Mesothelial cell of epicardium (in vitro differentiated cells): ENCODE measurements at regions not wholly inside any gene's neighbourhood (a gene's known extent, or its start where the extent isn't known, plus 50 kb on each side); places are given as distances from the start of the nearest gene placed in this dataset.

Experiments used
- DNase-seq, 2 experiments: peaks; one replicate each; pipeline ENCODE4 v3.0.0; 2021; ENCODE audit warnings: low spot score in 2 of 2; ENCODE audit not compliant: unreplicated experiment in 2 of 2
- H3K27ac Mint-ChIP-seq: 2 replicates; pipeline ENCODE4 v1.8.0; 2021; ENCODE audit warnings: mixed read lengths
- H3K27me3 Mint-ChIP-seq: 2 replicates; pipeline ENCODE4 v1.8.0; 2021; ENCODE audit warnings: low read depth, mixed read lengths
- H3K36me3 Mint-ChIP-seq: 2 replicates; pipeline ENCODE4 v1.8.0; 2021; ENCODE audit warnings: mixed read lengths
- H3K4me1 Mint-ChIP-seq: 2 replicates; pipeline ENCODE4 v1.8.0; 2021; ENCODE audit warnings: mixed read lengths
- H3K4me3 Mint-ChIP-seq: 2 replicates; pipeline ENCODE4 v1.8.0; 2021; ENCODE audit warnings: mild to moderate bottlenecking, moderate library complexity, mixed read lengths
- H3K9me3 Mint-ChIP-seq: 2 replicates; pipeline ENCODE4 v1.8.0; 2021; ENCODE audit warnings: mixed read lengths
- TF ChIP-seq, protein P1 (sequence below): fragments of 200-600 bp; sonication (generic); IDR thresholded peaks from one replicate; pipeline ENCODE4 v1.5.0; 2021; ENCODE audit warnings: antibody characterized with exemption; ENCODE audit not compliant: unreplicated experiment

DNA sequence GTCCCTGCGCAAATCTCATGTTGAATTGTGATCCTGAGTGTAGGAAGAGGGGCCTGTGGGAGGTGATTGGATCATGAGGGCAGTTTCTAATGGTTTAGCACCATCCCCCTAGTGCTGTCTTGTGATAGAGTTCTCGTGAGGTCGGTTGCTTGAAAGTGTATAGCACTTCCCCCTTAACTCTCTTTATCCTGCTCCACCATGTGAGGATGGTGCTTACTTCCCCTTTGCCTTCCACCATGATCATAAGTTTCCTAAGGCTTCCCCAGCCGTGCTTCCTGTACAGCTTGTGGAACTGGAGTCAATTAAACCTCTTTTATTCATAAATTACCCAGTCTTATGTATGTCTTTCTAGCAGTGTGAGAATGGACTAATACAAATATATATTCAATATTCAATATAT is 303.7 kb upstream of the SEL1L start:
- H3K4me3 Mint-ChIP-seq = no peak overlapping the region
- H3K27me3 Mint-ChIP-seq = no peaks in the 10 kb centered on the region
- peaks cover 6% of the 10 kb centered on the region for H3K4me1 Mint-ChIP-seq
- H3K9me3 Mint-ChIP-seq = peaks cover 9% of the 10 kb centered on the region
- peaks cover 5% of the 10 kb centered on the region for H3K36me3 Mint-ChIP-seq
- H3K27ac Mint-ChIP-seq = no peak overlapping the region
- TF ChIP-seq, protein P1, sequence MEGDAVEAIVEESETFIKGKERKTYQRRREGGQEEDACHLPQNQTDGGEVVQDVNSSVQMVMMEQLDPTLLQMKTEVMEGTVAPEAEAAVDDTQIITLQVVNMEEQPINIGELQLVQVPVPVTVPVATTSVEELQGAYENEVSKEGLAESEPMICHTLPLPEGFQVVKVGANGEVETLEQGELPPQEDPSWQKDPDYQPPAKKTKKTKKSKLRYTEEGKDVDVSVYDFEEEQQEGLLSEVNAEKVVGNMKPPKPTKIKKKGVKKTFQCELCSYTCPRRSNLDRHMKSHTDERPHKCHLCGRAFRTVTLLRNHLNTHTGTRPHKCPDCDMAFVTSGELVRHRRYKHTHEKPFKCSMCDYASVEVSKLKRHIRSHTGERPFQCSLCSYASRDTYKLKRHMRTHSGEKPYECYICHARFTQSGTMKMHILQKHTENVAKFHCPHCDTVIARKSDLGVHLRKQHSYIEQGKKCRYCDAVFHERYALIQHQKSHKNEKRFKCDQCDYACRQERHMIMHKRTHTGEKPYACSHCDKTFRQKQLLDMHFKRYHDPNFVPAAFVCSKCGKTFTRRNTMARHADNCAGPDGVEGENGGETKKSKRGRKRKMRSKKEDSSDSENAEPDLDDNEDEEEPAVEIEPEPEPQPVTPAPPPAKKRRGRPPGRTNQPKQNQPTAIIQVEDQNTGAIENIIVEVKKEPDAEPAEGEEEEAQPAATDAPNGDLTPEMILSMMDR = no peak
- DNase-seq = no peak

DNA sequence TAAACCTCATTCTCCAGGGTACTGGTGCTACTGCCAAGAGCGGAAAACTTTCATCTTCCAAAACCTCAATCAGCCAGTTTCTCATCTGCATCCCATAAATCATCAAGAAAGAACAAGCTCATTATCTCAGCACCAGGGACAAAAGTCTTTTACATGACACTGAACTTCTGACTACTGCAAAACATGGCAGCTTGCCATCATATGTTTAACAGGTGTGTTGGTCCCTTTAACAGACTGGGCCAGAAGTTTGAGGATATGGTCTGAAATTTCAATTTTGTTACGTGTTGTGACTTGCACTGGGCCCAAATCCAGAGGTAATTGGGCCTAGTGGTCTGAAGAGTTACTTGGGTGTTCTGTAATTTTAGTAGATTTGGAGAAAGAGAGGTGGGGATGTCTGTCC is 305.4 kb upstream of the SEL1L start:
- peaks cover 6% of the 10 kb centered on the region for H3K4me1 Mint-ChIP-seq
- H3K27ac Mint-ChIP-seq = no peak overlapping the region
- DNase-seq = no peak
- peaks cover 5% of the 10 kb centered on the region for H3K36me3 Mint-ChIP-seq
- H3K27me3 Mint-ChIP-seq = no peaks in the 10 kb centered on the region
- H3K9me3 Mint-ChIP-seq = peaks cover 13% of the 10 kb centered on the region
- TF ChIP-seq, protein P1 = no peak
- H3K4me3 Mint-ChIP-seq = no peak overlapping the region

DNA sequence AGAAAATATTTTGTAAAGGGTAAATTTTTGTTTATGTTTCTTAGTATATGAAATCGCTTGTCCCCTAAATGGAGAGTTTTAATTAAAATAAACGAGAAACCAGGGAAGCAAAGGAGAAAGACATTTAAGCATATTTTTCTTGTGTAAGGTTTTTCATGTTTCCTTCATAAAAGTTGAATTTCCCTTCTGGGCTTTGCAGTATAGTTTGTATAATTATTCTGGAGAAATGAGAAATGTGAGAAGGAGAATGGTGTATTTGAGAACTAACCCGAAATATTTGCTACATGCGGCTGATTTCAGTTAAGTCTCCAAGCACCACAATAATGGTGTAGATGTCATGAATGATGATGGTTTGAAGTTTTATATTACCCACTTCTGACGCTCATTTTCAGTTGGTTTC is 307.7 kb upstream of the SEL1L start:
- H3K9me3 Mint-ChIP-seq = peaks cover 18% of the 10 kb centered on the region
- no peak overlapping the region for H3K27ac Mint-ChIP-seq
- TF ChIP-seq, protein P1 = no peak
- H3K4me1 Mint-ChIP-seq = peaks cover 6% of the 10 kb centered on the region
- no peak overlapping the region for H3K4me3 Mint-ChIP-seq
- no peaks in the 10 kb centered on the region for H3K36me3 Mint-ChIP-seq
- no peak for DNase-seq
- no peaks in the 10 kb centered on the region for H3K27me3 Mint-ChIP-seq

DNA sequence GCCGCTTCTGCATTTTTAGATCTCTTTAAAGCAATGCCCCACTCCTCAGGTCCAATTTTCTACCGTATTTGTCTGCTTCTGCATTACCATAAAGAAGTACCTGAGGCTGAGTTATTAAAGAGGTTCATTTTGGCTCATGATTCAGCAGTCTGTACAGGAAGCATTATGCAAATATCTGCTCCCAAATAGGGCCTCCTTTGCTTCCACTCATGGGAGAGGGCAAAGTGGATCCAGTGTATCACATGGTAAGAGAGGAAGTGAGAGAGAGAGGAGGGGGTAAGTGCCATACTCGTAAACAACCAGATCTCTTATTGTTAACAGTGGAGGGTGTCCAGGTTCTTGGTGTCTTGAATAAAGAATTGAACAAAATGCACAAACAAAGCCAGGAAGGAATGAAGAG is 316.1 kb upstream of the SEL1L start:
- Mint-ChIP-seq H3K4me1 (no peaks in the 10 kb centered on the region), H3K9me3 (peaks cover 47% of the 10 kb centered on the region), H3K36me3 (peaks cover 2% of the 10 kb centered on the region), H3K27me3 (no peaks in the 10 kb centered on the region), H3K27ac (no peak overlapping the region), H3K4me3 (no peak overlapping the region)
- TF ChIP-seq, protein P1 = no peak
- no peak for DNase-seq

DNA sequence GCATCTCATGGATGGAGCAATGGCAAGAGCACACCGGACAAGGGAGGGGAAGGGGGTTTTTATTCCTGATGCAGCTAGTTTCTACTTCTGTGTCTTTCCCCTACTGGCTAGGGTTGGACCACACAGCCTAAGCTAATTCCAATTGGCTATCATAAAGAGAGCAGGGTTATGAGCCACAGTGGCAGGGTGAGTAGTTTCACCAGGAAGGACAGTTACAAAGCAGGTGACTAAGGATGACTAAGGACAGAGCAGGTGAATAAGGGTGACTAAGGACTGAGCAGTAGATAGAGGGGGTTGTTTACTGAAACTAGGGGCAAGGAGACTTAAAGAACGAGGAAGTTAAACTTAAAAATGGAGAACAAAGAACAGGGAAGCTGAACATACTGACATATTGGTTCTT is 321.4 kb upstream of the SEL1L start:
- TF ChIP-seq, protein P1 = no peak
- no peaks in the 10 kb centered on the region for H3K27me3 Mint-ChIP-seq
- H3K9me3 Mint-ChIP-seq = peaks cover 48% of the 10 kb centered on the region
- H3K4me3 Mint-ChIP-seq = no peak overlapping the region
- peaks cover 7% of the 10 kb centered on the region for H3K36me3 Mint-ChIP-seq
- H3K4me1 Mint-ChIP-seq = no peaks in the 10 kb centered on the region
- DNase-seq = no peak
- no peak overlapping the region for H3K27ac Mint-ChIP-seq

DNA sequence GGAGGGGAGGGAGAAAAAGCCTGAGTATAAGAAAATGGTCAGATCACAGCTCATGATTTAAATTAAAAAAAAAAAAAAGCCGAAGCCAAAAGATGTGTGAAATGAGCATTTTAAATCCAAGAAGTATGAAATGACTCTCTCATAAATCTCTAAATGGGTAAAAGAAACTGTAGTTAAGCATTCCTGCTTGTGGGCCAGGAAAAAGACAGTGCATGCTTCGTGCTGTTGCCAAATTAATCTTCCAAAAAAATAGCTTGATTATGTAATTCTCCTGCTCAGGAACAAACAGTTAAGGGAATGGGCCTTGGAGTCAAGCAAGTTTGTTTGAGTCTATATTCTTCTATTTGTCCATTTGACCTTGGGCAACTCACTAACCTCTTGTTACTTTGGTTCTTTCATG is 325.4 kb upstream of the SEL1L start:
- peaks cover 45% of the 10 kb centered on the region for H3K9me3 Mint-ChIP-seq
- no peak for DNase-seq
- peaks cover 6% of the 10 kb centered on the region for H3K36me3 Mint-ChIP-seq
- TF ChIP-seq, protein P1 = no peak
- no peaks in the 10 kb centered on the region for H3K4me1 Mint-ChIP-seq
- H3K27me3 Mint-ChIP-seq = no peaks in the 10 kb centered on the region
- no peak overlapping the region for H3K4me3 Mint-ChIP-seq
- H3K27ac Mint-ChIP-seq = no peak overlapping the region
